Activated T-helper 1 cell treated with anti-CD3 and anti-CD28 coated beads, Interleukin-12 subunit alpha, Interleukin-12 subunit beta, Interleukin-2, Interleukin-4 antibody, amounts not matched to agents 30 ng/mL and 10 ng/mL and 1 ng/mL, durations not matched to agents 14 hours and 24 hours and 36 hours (primary cell): ENCODE measurements at regions not wholly inside any gene's neighbourhood (a gene's known extent, or its start where the extent isn't known, plus 50 kb on each side); places are given as distances from the start of the nearest gene placed in this dataset.

ENCODE experiments used
- DNase-seq: peaks from one replicate; pipeline ENCODE4 v3.0.0; 2021; ENCODE audit warnings: low spot score
- H3K27ac Mint-ChIP-seq: one replicate; pipeline ENCODE4 v1.8.0; 2021; ENCODE audit warnings: mild to moderate bottlenecking, mixed read lengths
- H3K27me3 Mint-ChIP-seq: one replicate; pipeline ENCODE4 v1.8.0; 2022; ENCODE audit warnings: mild to moderate bottlenecking, moderate library complexity, mixed read lengths; ENCODE audit not compliant: insufficient read depth
- H3K36me3 Mint-ChIP-seq: one replicate; pipeline ENCODE4 v1.8.0; 2021; ENCODE audit warnings: low read depth, mixed read lengths
- H3K4me1 Mint-ChIP-seq: one replicate; pipeline ENCODE4 v1.8.0; 2021; ENCODE audit warnings: low read depth, mixed read lengths
- H3K4me3 Mint-ChIP-seq: one replicate; pipeline ENCODE4 v1.8.0; 2021; ENCODE audit warnings: mild to moderate bottlenecking, moderate library complexity, mixed read lengths
- H3K9me3 Mint-ChIP-seq: one replicate; pipeline ENCODE4 v1.8.0; 2021; ENCODE audit warnings: mixed read lengths
- intact Hi-C: fragments of 100-400 bp; cut with micrococcal nuclease; formaldehyde crosslinking; loops from one replicate; pipeline ENCODE4 v1.15.1; 2024

DNA sequence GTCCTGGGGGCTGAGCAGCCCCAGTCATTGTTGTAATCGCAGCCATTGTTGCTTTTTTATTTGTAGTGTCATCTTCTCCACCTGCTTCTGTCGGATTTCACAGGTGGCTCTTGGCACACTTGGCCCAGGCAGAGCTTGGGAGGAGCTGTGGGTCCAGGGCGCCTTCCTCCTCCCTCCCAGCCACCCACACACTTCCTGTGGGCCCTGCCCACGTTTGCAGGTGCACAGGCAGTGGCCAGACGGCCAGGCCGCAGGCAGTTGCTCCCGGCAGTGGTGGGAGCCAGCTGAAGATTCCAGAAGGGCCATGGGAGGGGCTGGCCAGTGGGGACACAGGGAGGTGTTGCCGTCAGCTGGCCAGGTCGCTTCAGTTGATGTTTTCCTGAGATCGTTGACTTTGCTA lies 1191.9 kb downstream of the BRD1 start:
- Mint-ChIP-seq H3K36me3 (no peaks in the 10 kb centered on the region), H3K9me3 (no peaks in the 10 kb centered on the region), H3K4me1 (no peaks in the 10 kb centered on the region), H3K27me3 (no peaks in the 10 kb centered on the region), H3K27ac (no peak overlapping the region), H3K4me3 (no peak overlapping the region)
- intact Hi-C loops = no loop called here
- DNase-seq = no peak

DNA sequence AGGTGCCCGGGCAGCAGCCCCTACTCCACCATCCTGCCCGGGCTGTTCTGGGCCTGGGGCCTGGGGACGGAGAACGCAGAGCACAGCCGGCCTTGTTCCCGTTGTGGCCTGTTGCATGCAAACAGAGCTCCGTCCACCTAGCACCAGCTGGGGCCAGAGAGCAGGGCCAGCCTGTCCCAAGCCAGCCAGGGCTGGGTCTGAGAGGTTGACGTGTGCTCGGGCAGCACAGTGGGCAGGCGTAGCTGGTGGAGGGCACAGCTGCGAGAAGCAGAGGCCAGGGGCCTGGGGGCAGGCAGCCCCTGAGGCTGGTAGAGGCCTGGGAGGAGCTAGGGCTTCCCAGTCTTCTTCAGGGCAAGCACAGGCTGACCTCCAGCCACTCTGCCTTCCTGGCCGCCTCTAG lies 1192.6 kb downstream of the BRD1 start:
- no peaks in the 10 kb centered on the region for H3K4me1 Mint-ChIP-seq
- no peaks in the 10 kb centered on the region for H3K9me3 Mint-ChIP-seq
- DNase-seq = no peak
- intact Hi-C loops = no loop called here
- no peak overlapping the region for H3K27ac Mint-ChIP-seq
- H3K27me3 Mint-ChIP-seq = no peaks in the 10 kb centered on the region
- no peak overlapping the region for H3K4me3 Mint-ChIP-seq
- no peaks in the 10 kb centered on the region for H3K36me3 Mint-ChIP-seq

DNA sequence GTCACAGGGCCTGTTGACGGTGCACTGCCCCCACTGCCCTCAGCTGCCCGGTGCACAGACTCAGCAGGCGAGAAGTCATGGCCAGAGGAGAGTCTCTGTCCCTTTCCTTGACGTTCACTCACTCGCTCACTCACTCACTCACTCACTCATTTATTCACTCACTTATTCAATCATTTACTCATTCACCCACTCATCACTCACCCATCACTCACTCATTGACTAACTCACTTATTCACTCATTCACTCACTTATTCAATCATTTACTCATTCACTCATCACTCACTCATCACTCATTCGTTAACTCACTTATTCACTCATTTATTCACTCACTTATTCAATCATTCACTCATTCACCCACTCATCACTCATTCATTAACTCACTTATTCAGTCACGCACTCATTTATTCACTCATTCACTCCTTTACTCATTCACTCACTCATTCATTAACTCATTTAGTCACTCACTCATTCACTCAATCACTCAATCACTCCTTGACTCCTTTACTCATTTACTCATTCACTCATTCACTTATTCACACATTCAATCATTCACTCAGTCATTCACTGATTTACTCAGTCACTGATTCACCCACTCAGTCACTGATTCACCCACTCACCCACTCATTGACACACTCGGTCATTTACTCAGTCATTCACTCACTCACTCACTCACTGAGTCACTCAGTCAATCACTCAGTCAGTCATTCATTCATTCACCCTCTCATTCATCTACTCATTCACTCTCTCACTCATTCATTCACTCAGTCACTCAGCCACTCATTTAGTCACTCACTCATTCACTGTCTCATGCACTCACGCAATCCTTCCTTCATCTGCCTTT lies 1193.5 kb downstream of the BRD1 start:
- H3K27ac Mint-ChIP-seq = no peak overlapping the region
- H3K27me3 Mint-ChIP-seq = no peaks in the 10 kb centered on the region
- intact Hi-C loops = no loop called here
- no peaks in the 10 kb centered on the region for H3K9me3 Mint-ChIP-seq
- DNase-seq = no peak
- H3K36me3 Mint-ChIP-seq = no peaks in the 10 kb centered on the region
- no peaks in the 10 kb centered on the region for H3K4me1 Mint-ChIP-seq
- H3K4me3 Mint-ChIP-seq = no peak overlapping the region

DNA sequence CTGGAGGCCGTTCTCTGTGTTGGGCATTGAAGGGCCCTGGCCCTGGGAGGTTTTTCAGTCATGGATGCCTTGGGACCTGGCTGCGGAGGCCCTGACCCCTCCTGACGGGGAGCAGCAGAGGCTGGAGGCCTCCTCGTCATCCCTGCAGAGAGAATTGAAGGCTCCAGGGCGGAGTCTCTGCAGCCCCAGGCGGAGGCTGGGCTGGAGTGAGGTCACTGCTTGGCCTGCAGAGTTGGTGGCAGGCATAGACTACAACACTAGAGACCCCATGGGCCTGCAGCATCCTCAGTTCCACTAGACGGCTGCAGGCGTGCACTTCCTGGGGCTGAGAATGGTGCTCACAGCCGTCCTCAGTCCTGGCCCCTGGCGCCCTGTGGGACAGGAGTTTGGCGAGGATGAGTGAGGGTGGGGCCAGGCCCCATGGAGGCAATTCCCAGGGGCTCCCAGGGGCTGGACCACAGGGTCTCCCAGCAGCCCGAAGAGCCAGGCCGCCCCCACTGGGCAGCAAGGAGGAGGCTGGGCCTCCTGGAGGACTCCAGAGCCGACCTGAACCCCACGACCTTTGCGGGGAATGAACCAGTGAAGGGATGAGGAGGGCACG lies 1194.9 kb downstream of the BRD1 start:
- no peaks in the 10 kb centered on the region for H3K9me3 Mint-ChIP-seq
- no peaks in the 10 kb centered on the region for H3K27me3 Mint-ChIP-seq
- H3K36me3 Mint-ChIP-seq = no peaks in the 10 kb centered on the region
- no peak for DNase-seq
- no peak overlapping the region for H3K4me3 Mint-ChIP-seq
- no peak overlapping the region for H3K27ac Mint-ChIP-seq
- intact Hi-C loops = no loop called here
- no peaks in the 10 kb centered on the region for H3K4me1 Mint-ChIP-seq

DNA sequence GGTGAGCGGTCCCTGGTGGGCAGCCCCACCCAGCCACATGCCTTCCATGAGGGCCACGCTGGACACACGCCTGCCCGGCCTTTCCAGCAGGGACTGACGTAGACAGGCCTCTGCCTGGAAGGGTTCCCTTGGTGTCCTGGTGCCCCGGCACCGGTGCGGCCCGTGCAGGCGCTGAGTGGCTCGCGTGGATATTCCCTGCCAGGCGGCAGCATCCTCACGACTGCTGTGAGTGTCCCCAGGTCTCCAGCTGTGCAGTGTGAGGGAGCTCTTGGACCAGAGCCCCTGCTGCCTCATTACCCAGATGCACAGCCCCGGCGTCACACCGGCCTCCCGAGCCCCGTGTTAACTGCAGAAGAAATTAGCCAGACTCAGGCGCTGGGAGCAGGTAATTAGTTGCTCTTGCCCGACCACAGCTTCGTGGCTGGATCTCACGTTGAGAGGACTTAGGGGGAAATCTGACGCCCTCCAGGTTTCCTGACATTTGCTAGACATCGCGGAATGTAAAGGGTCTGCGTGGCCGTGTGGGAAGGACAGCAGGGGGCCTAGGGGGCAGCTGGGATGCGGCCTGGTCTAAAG lies 1196.3 kb downstream of the BRD1 start:
- peaks cover 5% of the 10 kb centered on the region for H3K27me3 Mint-ChIP-seq
- no peaks in the 10 kb centered on the region for H3K9me3 Mint-ChIP-seq
- no peak for DNase-seq
- H3K27ac Mint-ChIP-seq = no peak overlapping the region
- no peak overlapping the region for H3K4me3 Mint-ChIP-seq
- intact Hi-C loops = no loop called here
- H3K4me1 Mint-ChIP-seq = no peaks in the 10 kb centered on the region
- H3K36me3 Mint-ChIP-seq = no peaks in the 10 kb centered on the region

DNA sequence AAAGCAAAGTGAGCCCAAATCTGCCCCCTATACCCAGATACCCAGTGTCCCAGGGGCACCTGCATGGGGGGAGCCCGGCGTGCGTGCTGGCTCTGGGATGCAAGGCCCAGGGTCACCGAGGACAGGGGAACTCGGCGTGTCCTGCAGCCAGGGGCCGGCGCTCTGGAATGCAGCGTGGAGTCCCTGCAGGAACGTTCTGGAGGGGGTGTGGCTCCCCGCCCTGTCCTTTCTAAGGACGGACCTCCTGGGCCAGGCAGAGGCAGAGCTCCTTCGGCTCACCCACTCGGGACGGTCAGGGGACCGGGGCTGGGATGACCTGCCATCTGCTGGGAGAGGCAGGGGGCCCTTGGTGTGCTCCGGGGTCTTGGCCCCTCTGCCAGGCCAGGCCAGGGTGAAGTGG lies 1196.8 kb downstream of the BRD1 start:
- DNase-seq = no peak
- no peak overlapping the region for H3K4me3 Mint-ChIP-seq
- H3K27ac Mint-ChIP-seq = no peak overlapping the region
- no peaks in the 10 kb centered on the region for H3K36me3 Mint-ChIP-seq
- H3K4me1 Mint-ChIP-seq = no peaks in the 10 kb centered on the region
- H3K9me3 Mint-ChIP-seq = no peaks in the 10 kb centered on the region
- intact Hi-C loops = no loop called here
- peaks cover 6% of the 10 kb centered on the region for H3K27me3 Mint-ChIP-seq

DNA sequence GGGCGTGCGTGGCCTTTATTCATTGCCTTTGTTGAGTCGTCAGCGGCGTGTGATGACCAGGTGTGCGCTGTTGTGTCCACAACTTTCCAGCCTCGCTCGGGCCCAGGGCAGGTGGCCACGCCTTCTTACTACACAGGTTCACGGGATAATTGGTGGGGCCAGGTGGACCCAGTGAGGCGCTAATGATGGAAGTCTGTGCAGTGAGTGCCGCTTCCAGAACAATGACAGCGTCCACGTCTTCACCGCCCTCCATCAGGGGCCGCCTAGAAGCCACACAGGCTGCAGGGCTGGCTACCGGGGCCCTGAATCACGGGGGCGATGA lies 1197.3 kb downstream of the BRD1 start:
- intact Hi-C loops = no loop called here
- Mint-ChIP-seq H3K4me3 (no peak overlapping the region), H3K9me3 (no peaks in the 10 kb centered on the region), H3K36me3 (no peaks in the 10 kb centered on the region), H3K4me1 (no peaks in the 10 kb centered on the region), H3K27ac (no peak overlapping the region), H3K27me3 (peaks cover 6% of the 10 kb centered on the region)
- DNase-seq = no peak

DNA sequence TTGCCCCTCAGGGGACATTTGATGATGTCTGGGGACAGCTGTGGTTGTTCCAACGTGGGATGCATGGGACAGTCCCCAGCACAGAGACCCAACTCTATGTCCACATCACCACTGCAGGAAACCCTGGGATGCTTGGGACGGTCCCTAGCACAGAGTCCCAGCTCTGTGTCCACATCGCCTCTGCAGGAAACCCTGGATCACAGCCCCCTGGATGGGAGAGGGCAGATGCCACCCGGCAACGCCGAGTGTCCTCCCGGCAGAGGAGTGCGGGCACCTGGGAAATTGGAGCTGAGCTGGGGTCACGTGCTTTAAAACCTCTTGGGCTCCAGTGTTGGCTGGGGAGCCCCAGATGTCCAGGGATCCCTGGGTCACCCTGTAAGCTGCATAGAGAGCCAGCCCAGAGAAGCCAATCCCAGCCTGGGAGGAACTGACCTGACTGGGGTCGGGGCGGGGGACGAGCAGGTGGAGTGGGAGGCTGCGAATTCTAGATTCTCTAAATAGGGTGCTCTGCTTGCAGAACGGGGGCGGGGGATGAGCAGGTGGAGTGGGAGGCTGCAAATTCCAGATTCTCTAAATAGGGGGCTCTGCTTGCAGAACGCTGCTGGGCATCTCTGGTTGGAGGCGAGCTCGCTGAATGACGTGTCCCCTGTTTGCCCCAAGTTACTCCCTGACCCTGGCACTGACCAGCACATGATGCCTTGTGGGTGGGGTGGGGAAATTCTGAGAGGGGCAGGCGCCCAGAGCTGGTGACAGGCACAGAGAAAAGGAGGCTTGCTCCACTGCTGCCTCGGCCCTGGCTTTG lies 1197.8 kb downstream of the BRD1 start:
- Mint-ChIP-seq H3K9me3 (no peaks in the 10 kb centered on the region), H3K4me1 (no peaks in the 10 kb centered on the region), H3K27ac (no peak overlapping the region), H3K27me3 (peaks cover 6% of the 10 kb centered on the region), H3K4me3 (no peak overlapping the region), H3K36me3 (no peaks in the 10 kb centered on the region)
- intact Hi-C loops = no loop called here
- DNase-seq = no peak

DNA sequence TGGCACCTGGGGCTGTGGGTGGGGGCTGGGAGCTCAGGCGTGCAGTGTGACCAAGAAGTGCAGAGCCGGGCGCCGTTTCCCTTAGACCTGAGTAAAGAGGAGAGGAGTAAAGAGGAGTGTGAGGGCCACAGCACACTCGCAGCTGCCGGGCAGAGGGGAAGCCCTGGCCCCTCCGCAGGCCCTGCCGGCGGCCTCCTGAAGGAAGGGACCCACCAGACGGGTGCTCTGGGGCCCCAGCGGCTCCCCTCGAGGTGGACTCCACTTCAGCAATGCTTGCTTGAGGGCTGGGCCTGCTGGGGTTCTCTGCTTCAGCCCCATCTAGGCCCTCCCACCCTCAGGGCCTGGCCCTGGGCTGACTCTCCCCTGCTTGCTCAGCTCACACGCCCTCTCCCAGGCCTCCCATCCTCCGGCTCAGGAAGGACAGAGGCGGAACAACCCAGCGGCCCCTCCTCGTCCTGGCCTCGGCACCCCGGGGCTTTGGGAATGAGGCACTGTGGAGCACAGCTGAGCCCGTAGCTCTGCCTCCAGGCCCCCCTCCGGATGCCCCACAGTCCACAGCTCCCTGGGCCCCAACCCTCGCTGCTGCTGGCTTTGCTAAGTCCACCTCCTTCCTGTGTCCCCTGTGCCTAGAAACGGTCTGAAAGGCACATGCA lies 1198.7 kb downstream of the BRD1 start:
- Mint-ChIP-seq H3K4me3 (no peak overlapping the region), H3K9me3 (no peaks in the 10 kb centered on the region), H3K27me3 (peaks cover 6% of the 10 kb centered on the region), H3K36me3 (no peaks in the 10 kb centered on the region), H3K4me1 (no peaks in the 10 kb centered on the region), H3K27ac (no peak overlapping the region)
- intact Hi-C loops = no loop called here
- no peak for DNase-seq

DNA sequence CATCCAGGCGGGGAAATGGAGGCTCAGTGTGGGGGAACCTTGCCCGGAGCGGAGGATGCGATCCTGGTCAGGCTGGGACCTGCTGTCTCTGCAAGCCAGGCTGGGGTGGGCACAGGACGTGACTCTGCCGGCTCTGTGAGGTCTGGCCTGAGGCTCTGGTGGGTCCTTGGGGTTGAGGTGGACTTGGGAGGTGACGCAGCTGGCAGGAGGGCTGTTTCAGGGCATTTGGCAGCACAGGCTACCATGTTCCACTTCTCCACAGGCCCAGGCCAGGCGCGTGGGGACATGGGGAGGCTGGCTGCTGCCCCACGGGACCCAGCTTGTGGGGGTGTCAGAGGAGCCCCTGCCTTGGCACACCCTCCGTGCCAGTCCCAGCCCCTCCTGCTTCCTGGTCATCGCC lies 1199.7 kb downstream of the BRD1 start:
- intact Hi-C loops = no loop called here
- H3K4me3 Mint-ChIP-seq = no peak overlapping the region

DNA sequence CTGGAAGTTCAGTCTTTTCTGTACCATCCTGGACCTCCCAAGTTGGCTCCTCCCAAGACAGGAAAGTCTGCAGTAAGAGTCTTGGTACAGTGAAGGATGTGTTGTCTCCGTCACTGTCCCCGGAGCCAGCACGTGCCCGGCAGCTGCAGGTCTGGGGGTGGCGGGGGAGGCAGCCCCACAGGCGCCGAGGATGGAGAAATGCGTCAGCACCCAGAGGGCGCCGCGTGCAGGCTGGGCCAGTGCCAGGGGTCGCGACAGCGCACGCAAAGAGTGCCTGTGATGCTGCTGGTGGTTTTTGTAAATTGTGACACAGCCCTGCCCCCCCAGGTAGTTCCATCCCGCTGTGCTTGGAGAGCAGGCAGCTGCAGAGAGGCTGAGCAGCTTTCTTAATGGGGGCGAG lies 1200.5 kb downstream of the BRD1 start:
- Mint-ChIP-seq H3K27ac (no peak overlapping the region), H3K4me3 (no peak overlapping the region), H3K27me3 (peaks cover 6% of the 10 kb centered on the region), H3K36me3 (no peaks in the 10 kb centered on the region), H3K9me3 (no peaks in the 10 kb centered on the region), H3K4me1 (no peaks in the 10 kb centered on the region)
- intact Hi-C loops = no loop called here
- DNase-seq = no peak

More for the DNA sequence above, 1199.7 kb downstream of the BRD1 start:
- no peaks in the 10 kb centered on the region for H3K4me1 Mint-ChIP-seq
- H3K27ac Mint-ChIP-seq = no peak overlapping the region
- no peaks in the 10 kb centered on the region for H3K9me3 Mint-ChIP-seq
- no peaks in the 10 kb centered on the region for H3K36me3 Mint-ChIP-seq
- peaks cover 6% of the 10 kb centered on the region for H3K27me3 Mint-ChIP-seq
- no peak for DNase-seq

DNA sequence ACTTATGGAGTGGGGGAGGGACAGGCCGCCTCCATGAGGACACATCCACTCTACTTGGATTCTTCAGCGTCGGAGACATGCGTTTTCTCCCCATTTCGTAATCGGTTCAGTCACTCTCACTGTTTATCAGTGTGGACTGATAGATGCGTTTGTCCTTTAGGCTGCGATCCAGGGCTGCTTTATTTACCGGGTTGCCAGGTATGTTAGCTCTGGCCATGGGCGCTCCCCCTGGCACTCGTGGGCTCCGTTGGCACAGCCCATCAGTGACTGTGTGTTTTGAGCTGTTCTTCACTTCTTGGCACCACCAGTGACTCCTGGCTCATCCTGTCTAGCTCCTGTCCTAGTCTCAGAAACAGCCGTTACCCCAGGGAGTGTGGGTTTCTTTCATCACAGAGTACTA lies 1203.3 kb downstream of the BRD1 start:
- H3K27me3 Mint-ChIP-seq = peaks cover 6% of the 10 kb centered on the region
- H3K9me3 Mint-ChIP-seq = no peaks in the 10 kb centered on the region
- intact Hi-C loops = no loop called here
- no peaks in the 10 kb centered on the region for H3K4me1 Mint-ChIP-seq
- no peak overlapping the region for H3K27ac Mint-ChIP-seq
- no peak for DNase-seq
- H3K4me3 Mint-ChIP-seq = no peak overlapping the region
- H3K36me3 Mint-ChIP-seq = no peaks in the 10 kb centered on the region
